H1 (cell line): ENCODE measurements at regions not wholly inside any gene's neighbourhood (a gene's known extent, or its start where the extent isn't known, plus 50 kb on each side); places are given as distances from the start of the nearest gene placed in this dataset.

ENCODE experiments used
- CTCF ChIA-PET: fragments of 300-600 bp; sonication (Branson Sonifier 250); formaldehyde crosslinking; loops from one replicate; lab custom pipeline; 2021; ENCODE audit not compliant: partially characterized antibody; lab: Charles Lee
- POLR2A ChIA-PET: fragments of 300-600 bp; sonication (Branson Sonifier 250); formaldehyde crosslinking; loops from one replicate; lab custom pipeline; 2021; ENCODE audit warnings: inconsistent platforms; ENCODE audit not compliant: partially characterized antibody; lab: Charles Lee
- DNase-seq, 2 experiments: peaks; one replicate each; pipeline versions ENCODE4 v3.0.0 to v3.0.0-alpha.2; 2010 to 2022; ENCODE audit warnings: low spot score in 2 of 2, low read depth in 1 of 2, mixed read lengths in 1 of 2
- FAIRE-seq: peaks from 2 replicates; lab custom pipeline; 2011; peaks lifted over from hg19 to GRCh38; lab: Jason Lieb, UNC
- H2AFZ ChIP-seq: 2 replicates; pipeline ENCODE4 v1.8.1; 2012; ENCODE audit warnings: low read length, inconsistent platforms
- H2AK5ac ChIP-seq: 2 replicates; pipeline ENCODE4 v1.6.1; 2013; ENCODE audit warnings: low read depth, low read length
- H2BK120ac ChIP-seq: replicated peaks from 2 replicates; pipeline ENCODE3; 2013; ENCODE audit warnings: low read depth, low read length, inconsistent platforms
- H2BK12ac ChIP-seq: 2 replicates; pipeline ENCODE4 v1.6.1; 2013; ENCODE audit warnings: low read depth, low read length
- H2BK15ac ChIP-seq: 2 replicates; pipeline ENCODE4 v1.6.1; 2013; ENCODE audit warnings: low read length
- H2BK20ac ChIP-seq: 2 replicates; pipeline ENCODE4 v1.6.1; 2013; ENCODE audit warnings: low read length
- H2BK5ac ChIP-seq: 2 replicates; pipeline ENCODE4 v1.6.1; 2013; ENCODE audit warnings: low read depth, low read length
- H3K14ac ChIP-seq: 2 replicates; pipeline ENCODE4 v1.6.1; 2013; ENCODE audit warnings: inconsistent platforms; ENCODE audit not compliant: insufficient read length
- H3K18ac ChIP-seq: 2 replicates; pipeline ENCODE4 v1.6.1; 2013; ENCODE audit warnings: low read length; ENCODE audit errors: extremely low read depth
- H3K23ac ChIP-seq: 2 replicates; pipeline ENCODE4 v1.6.1; 2013; ENCODE audit warnings: inconsistent platforms; ENCODE audit not compliant: insufficient read length
- H3K23me2 ChIP-seq: 2 replicates; pipeline ENCODE4 v1.6.1; 2013; ENCODE audit warnings: low read depth, low read length
- H3K27ac ChIP-seq: 2 replicates; pipeline ENCODE4 v1.6.1; 2011; ENCODE audit warnings: low read depth, low read length, inconsistent platforms
- H3K27me3 ChIP-seq, 4 experiments: replicated peaks in 1 of 4; 1 replicate in 1 of 4; 2 replicates in 3 of 4; pipeline versions ENCODE4 v1.6.1 to v1.8.1; 2011 to 2013; ENCODE audit warnings: low read length in 3 of 4, mild to moderate bottlenecking in 3 of 4, inconsistent platforms in 2 of 4, mixed read lengths in 2 of 4, moderate library complexity in 1 of 4; ENCODE audit not compliant: control insufficient read depth in 3 of 4, insufficient read depth in 3 of 4; ENCODE audit errors: extremely low read depth in 1 of 4
- H3K36me3 ChIP-seq, 4 experiments: 2 replicates each; pipeline versions ENCODE4 v1.6.1 to v1.8.1; 2011 to 2013; ENCODE audit warnings: mild to moderate bottlenecking in 4 of 4, low read length in 3 of 4, moderate library complexity in 2 of 4, control low read depth in 1 of 4, inconsistent platforms in 1 of 4; ENCODE audit not compliant: insufficient read depth in 4 of 4, control insufficient read depth in 2 of 4
- H3K4ac ChIP-seq: replicated peaks from 2 replicates; pipeline ENCODE3; 2013; ENCODE audit warnings: low read length, low read depth, mixed read lengths, inconsistent platforms; ENCODE audit not compliant: insufficient read length
- H3K4me1 ChIP-seq, 4 experiments: replicated peaks in 1 of 4; 1 replicate in 1 of 4; 2 replicates in 3 of 4; pipeline versions ENCODE4 v1.6.1 to v1.8.1; 2011 to 2013; ENCODE audit warnings: low read length in 3 of 4, inconsistent platforms in 2 of 4, mixed read lengths in 1 of 4; ENCODE audit not compliant: insufficient read depth in 4 of 4, control insufficient read depth in 3 of 4
- H3K4me2 ChIP-seq, 2 experiments: 2 replicates each; pipeline versions ENCODE4 v1.6.1 to v1.8.1; 2011 to 2013; ENCODE audit warnings: low read depth in 2 of 2, low read length in 2 of 2, control low read depth in 1 of 2, inconsistent platforms in 1 of 2, mild to moderate bottlenecking in 1 of 2; ENCODE audit not compliant: insufficient read depth in 1 of 2
- H3K4me3 ChIP-seq, 4 experiments: fragments of 200-600, 300-600 bp in 1 of 4; sonication (generic), shearing (Covaris generic), sonication (Bioruptor Twin) in 1 of 4; 2 replicates each; pipeline versions ENCODE4 v1.5.1 to v1.8.1; 2011 to 2016; ENCODE audit warnings: low read length in 4 of 4, low read depth in 3 of 4, control low read depth in 2 of 4, inconsistent platforms in 2 of 4, mild to moderate bottlenecking in 2 of 4, mixed read lengths in 1 of 4, moderate library complexity in 1 of 4; ENCODE audit not compliant: insufficient read depth in 2 of 4; ENCODE audit errors: extremely low read depth in 1 of 4
- H3K56ac ChIP-seq: replicated peaks from 2 replicates; pipeline ENCODE3; 2013; ENCODE audit warnings: low read depth, mild to moderate bottlenecking, mixed read lengths, low read length, inconsistent platforms; ENCODE audit not compliant: insufficient read length
- H3K79me1 ChIP-seq: 2 replicates; pipeline ENCODE4 v1.6.1; 2013; ENCODE audit warnings: low read depth, low read length, control low read depth
- H3K79me2 ChIP-seq, 2 experiments: 2 replicates each; pipeline versions ENCODE4 v1.6.1 to v1.8.1; 2012 to 2013; ENCODE audit warnings: low read length in 2 of 2, mild to moderate bottlenecking in 2 of 2, inconsistent platforms in 1 of 2; ENCODE audit not compliant: insufficient read depth in 2 of 2, control insufficient read depth in 1 of 2
- H3K9ac ChIP-seq, 4 experiments: replicated peaks in 1 of 4; 1 replicate in 1 of 4; 2 replicates in 3 of 4; pipeline versions ENCODE4 v1.6.1 to v1.8.1; 2011 to 2013; ENCODE audit warnings: low read depth in 3 of 4, low read length in 3 of 4, control low read depth in 2 of 4, mild to moderate bottlenecking in 2 of 4, moderate library complexity in 2 of 4, inconsistent platforms in 1 of 4; ENCODE audit errors: extremely low read depth in 1 of 4
- H3K9me3 ChIP-seq, 2 experiments: 2 replicates each; pipeline versions ENCODE4 v1.6.1 to v1.8.1; 2012 to 2013; ENCODE audit warnings: mild to moderate bottlenecking in 2 of 2, moderate library complexity in 2 of 2, control low read depth in 1 of 2, inconsistent platforms in 1 of 2, low read depth in 1 of 2, low read length in 1 of 2, mixed read lengths in 1 of 2; ENCODE audit not compliant: insufficient read depth in 2 of 2
- H4K20me1 ChIP-seq, 2 experiments: replicated peaks in 1 of 2; 2 replicates each; pipeline versions ENCODE3 to v1.8.1; 2011 to 2013; ENCODE audit warnings: inconsistent platforms in 2 of 2, low read length in 2 of 2, mild to moderate bottlenecking in 1 of 2; ENCODE audit not compliant: insufficient read depth in 2 of 2, control insufficient read depth in 1 of 2
- H4K5ac ChIP-seq: 2 replicates; pipeline ENCODE4 v1.6.1; 2013; ENCODE audit warnings: low read length, low read depth, mixed read lengths, inconsistent platforms; ENCODE audit not compliant: insufficient read length
- H4K8ac ChIP-seq: 2 replicates; pipeline ENCODE4 v1.8.0; 2013; ENCODE audit warnings: mild to moderate bottlenecking, moderate library complexity, low read length, inconsistent platforms; ENCODE audit not compliant: insufficient read depth; ENCODE audit errors: extremely low read depth
- H4K91ac ChIP-seq: replicated peaks from 2 replicates; pipeline ENCODE3; 2013; ENCODE audit warnings: low read length, mixed read lengths, inconsistent platforms; ENCODE audit not compliant: insufficient read length
- BCL11A ChIP-seq, 2 experiments: IDR thresholded peaks; one replicate each; pipeline ENCODE4 v1.6.1; 2011; ENCODE audit warnings: low read depth in 2 of 2, low read length in 2 of 2, mild to moderate bottlenecking in 2 of 2
- POLR2A ChIP-seq, 2 experiments: IDR thresholded peaks; 1 replicate in 1 of 2; 2 replicates in 1 of 2; pipeline ENCODE4 v1.6.1; 2011; ENCODE audit warnings: low read depth in 2 of 2, low read length in 2 of 2, mild to moderate bottlenecking in 2 of 2; ENCODE audit errors: control extremely low read depth in 1 of 2
- POLR2AphosphoS5 ChIP-seq: IDR thresholded peaks from 2 replicates; pipeline ENCODE4 v1.6.1; 2011; ENCODE audit warnings: low read depth, low read length
- RNF2 ChIP-seq: fragments of 200-900, 300-1000 bp; sonication (generic); IDR thresholded peaks from 2 replicates; pipeline ENCODE4 v1.7.1; 2016; ENCODE audit warnings: borderline replicate concordance, low read depth, mild to moderate bottlenecking, antibody characterized with exemption, low read length; ENCODE audit not compliant: poor library complexity, severe bottlenecking; ENCODE audit errors: missing control alignments
- SAP30 ChIP-seq: fragments of 300-600 bp; sonication (generic); IDR thresholded peaks from 2 replicates; pipeline ENCODE4 v1.7.1; 2012; ENCODE audit warnings: low read length, moderate library complexity, mild to moderate bottlenecking, inconsistent platforms; ENCODE audit not compliant: insufficient read depth, insufficient replicate concordance
- SP2 ChIP-seq: IDR thresholded peaks from 2 replicates; pipeline ENCODE4 v1.6.1; 2012; ENCODE audit warnings: mild to moderate bottlenecking, low read length, inconsistent platforms
- ZNF274 ChIP-seq: IDR thresholded peaks from 2 replicates; pipeline ENCODE4 v1.7.0; 2012; ENCODE audit warnings: low read length, borderline replicate concordance; ENCODE audit errors: extremely low read depth
- WGBS, 2 experiments: shearing (Covaris generic) in 1 of 2; methylation state at CpG; one replicate each; pipeline versions ENCODE4 v1.1.6 to v1.1.7; 2013 to 2015; ENCODE audit warnings: low lambda C conversion rate in 2 of 2, mixed read lengths in 2 of 2, inconsistent platforms in 1 of 2, low coverage in 1 of 2, missing lambda C conversion rate in 1 of 2; ENCODE audit not compliant: insufficient replicate concordance in 2 of 2, insufficient coverage in 1 of 2, insufficient read length in 1 of 2; ENCODE audit errors: extremely low coverage in 1 of 2, missing lambda C conversion rate in 1 of 2; 5-methylcytosine and 5-hydroxymethylcytosine counted together

DNA sequence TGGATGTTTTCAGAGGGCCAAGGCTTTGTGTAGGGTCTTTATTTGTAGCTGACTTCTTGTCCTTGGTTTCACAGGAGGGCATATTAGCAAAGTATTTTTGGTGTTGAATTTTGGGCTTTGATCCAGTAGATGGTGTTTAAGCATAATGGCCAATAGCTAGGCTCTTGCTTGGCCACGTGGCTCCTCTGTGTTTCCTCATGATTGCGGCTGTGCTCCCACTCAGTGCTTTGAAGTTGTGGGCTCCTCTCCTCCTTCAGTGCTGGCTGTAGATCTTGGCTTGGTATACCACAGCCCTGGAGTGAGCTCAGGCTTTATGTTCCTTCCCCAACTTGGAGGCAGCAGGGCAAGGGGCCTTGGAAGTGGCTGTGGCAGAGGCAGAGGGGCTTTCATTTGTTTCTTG, 107.2 kb upstream of the CENPE start:
- no peak overlapping the region for H2BK5ac ChIP-seq
- H3K14ac ChIP-seq: no peak overlapping the region
- H3K4ac ChIP-seq: no peak overlapping the region
- H2BK12ac ChIP-seq: 0 out of 2 replicates have a peak overlapping the region, but pooled peaks have one; percentile 27
- no peak overlapping the region for H3K18ac ChIP-seq
- H4K91ac ChIP-seq: no peak overlapping the region
- H3K9ac ChIP-seq: no peak overlapping the region
- no peak overlapping the region for H4K8ac ChIP-seq
- no peaks in the 10 kb centered on the region for H3K27me3 ChIP-seq
- no peak overlapping the region for H3K4me2 ChIP-seq
- no peak overlapping the region for H3K56ac ChIP-seq
- CTCF ChIA-PET: interaction anchor here (0.6 to 2.1 kb wide), 5 partner anchors 12 to 203 kb away, joined by 3 to 5 read pairs (median 3); no protein-coding TSS in a partner anchor
- H3K79me2 ChIP-seq: no peaks in the 10 kb centered on the region
- H2BK15ac ChIP-seq: no peak overlapping the region
- H3K36me3 ChIP-seq: no peaks in the 10 kb centered on the region
- no peaks in the 10 kb centered on the region for H3K23me2 ChIP-seq
- no peak overlapping the region for H4K5ac ChIP-seq
- peaks cover 0 to 8% (median 2%) of the 10 kb centered on the region in 4 experiments; a peak in 2 of 7 replicates for H3K4me1 ChIP-seq
- POLR2A ChIA-PET: no interaction called here
- WGBS, 2 experiments: 96% methylated on average over 2 of the region's 2 CpGs; no CpG with 5 or more reads in 1 of the 2 experiments
- no peak overlapping the region for H3K23ac ChIP-seq
- no peak overlapping the region for H2BK20ac ChIP-seq
- no peak for FAIRE-seq
- no peaks in the 10 kb centered on the region for H3K9me3 ChIP-seq
- H3K27ac ChIP-seq: no peak overlapping the region
- DNase-seq: no peak
- H2BK120ac ChIP-seq: no peak overlapping the region
- no peak overlapping the region for H3K4me3 ChIP-seq
- no peak overlapping the region for H2AK5ac ChIP-seq
- H3K79me1 ChIP-seq: no peaks in the 10 kb centered on the region
- no peaks in the 10 kb centered on the region for H4K20me1 ChIP-seq
- no peak overlapping the region for H2AFZ ChIP-seq
- TF ChIP-seq RNF2 (no peak), SP2 (no peak), ZNF274 (no peak), POLR2AphosphoS5 (no peak), SAP30 (no peak), BCL11A (IDR thresholded peaks at IDR 0.05; ENCODE audit: low read depth in 2 of 2, low read length in 2 of 2) (no peak), POLR2A (IDR thresholded peaks at IDR 0.05; ENCODE audit: control extremely low read depth in 1 of 2, low read depth in 2 of 2, low read length in 2 of 2) (no peak)
